Retina (tissue), 1 donor: ENCODE measurements at regions not wholly inside any gene's neighbourhood (a gene's known extent, or its start where the extent isn't known, plus 50 kb on each side); places are given as distances from the start of the nearest gene placed in this dataset.
"Not testable (repeated sequence)": the region's sequence is repeated elsewhere in the genome, so short reads cannot be mapped to it uniquely, and the experiment has no call there.

Experiments used
- DNase-seq: peaks from one replicate; pipeline ENCODE4 v3.0.0-alpha.2; 2016

GRCh38 chr5:92852219-92852618 is 728.8 kb downstream of the NR2F1-AS1 start:
- no peak for DNase-seq

- no peak for DNase-seq
Observed at GRCh38 chr5:92850886-92851285, 730.1 kb downstream of the NR2F1-AS1 start.

GRCh38 chr5:92849756-92850155 is 731.3 kb downstream of the NR2F1-AS1 start:
- DNase-seq = no peak

- no peak for DNase-seq
Observed at GRCh38 chr5:92841604-92842155, 739.3 kb downstream of the NR2F1-AS1 start.

- no peak for DNase-seq
Observed at GRCh38 chr5:92838253-92838652, 742.8 kb downstream of the NR2F1-AS1 start.

- no peak for DNase-seq
Observed at GRCh38 chr5:92836855-92837755, 743.9 kb downstream of the NR2F1-AS1 start.

GRCh38 chr5:92835712-92836111 is 745.3 kb downstream of the NR2F1-AS1 start:
- DNase-seq = no peak

- not testable (repeated sequence) for DNase-seq
Observed at GRCh38 chr5:92823551-92823950, 757.5 kb downstream of the NR2F1-AS1 start.

- no peak for DNase-seq
Observed at GRCh38 chr5:92822183-92822582, 758.8 kb downstream of the NR2F1-AS1 start.

- peak; percentile 32 for DNase-seq
Observed at GRCh38 chr5:92809855-92810465, 771.1 kb downstream of the NR2F1-AS1 start.

- DNase-seq = no peak
Observed at GRCh38 chr5:92808474-92808873, 772.5 kb downstream of the NR2F1-AS1 start.

GRCh38 chr5:92807085-92807484 is 773.9 kb downstream of the NR2F1-AS1 start:
- no peak for DNase-seq

GRCh38 chr5:92805446-92805845 is 775.6 kb downstream of the NR2F1-AS1 start:
- DNase-seq = no peak

- no peak for DNase-seq
Observed at GRCh38 chr5:92801911-92802310, 779.1 kb downstream of the NR2F1-AS1 start.

GRCh38 chr5:92800365-92800764 is 780.7 kb downstream of the NR2F1-AS1 start:
- DNase-seq = no peak

- DNase-seq = no peak
Observed at GRCh38 chr5:92795633-92796032, 785.4 kb downstream of the NR2F1-AS1 start.

- no peak for DNase-seq
Observed at GRCh38 chr5:92780057-92780456, 801.0 kb downstream of the NR2F1-AS1 start.

- no peak for DNase-seq
Observed at GRCh38 chr5:92779536-92779935, 801.5 kb downstream of the NR2F1-AS1 start.

- DNase-seq = no peak
Observed at GRCh38 chr5:92778261-92778660, 802.8 kb downstream of the NR2F1-AS1 start.

- no peak for DNase-seq
Observed at GRCh38 chr5:92777421-92777820, 803.6 kb downstream of the NR2F1-AS1 start.

GRCh38 chr5:92775711-92776615 is 805.1 kb downstream of the NR2F1-AS1 start:
- no peak for DNase-seq

GRCh38 chr5:92769978-92770377 is 811.0 kb downstream of the NR2F1-AS1 start:
- DNase-seq = no peak

GRCh38 chr5:92761585-92761984 is 819.4 kb downstream of the NR2F1-AS1 start:
- no peak for DNase-seq
